Islet precursor cell (in vitro differentiated cells): ENCODE measurements at regions not wholly inside any gene's neighbourhood (a gene's known extent, or its start where the extent isn't known, plus 50 kb on each side); places are given as distances from the start of the nearest gene placed in this dataset.
"Not testable (repeated sequence)": the region's sequence is repeated elsewhere in the genome, so short reads cannot be mapped to it uniquely, and the experiment has no call there.

Experiments used
- DNase-seq: peaks from one replicate; pipeline ENCODE4 v3.0.0-alpha.2; 2018

GRCh38 chr4:148630051-148630450 is 187.8 kb upstream of the NR3C2 start:
- no peak for DNase-seq

- no peak for DNase-seq
These were observed 176.6 kb upstream of the NR3C2 start for GRCh38 chr4:148618856-148619255.

GRCh38 chr4:148608968-148609367 is 166.8 kb upstream of the NR3C2 start:
- no peak for DNase-seq

- not testable (repeated sequence) for DNase-seq
These were observed 156.4 kb upstream of the NR3C2 start for GRCh38 chr4:148598418-148599207.

- DNase-seq, result no peak
These were observed 147.0 kb upstream of the NR3C2 start for GRCh38 chr4:148589182-148589581.

GRCh38 chr4:148575577-148575976 is 133.4 kb upstream of the NR3C2 start:
- DNase-seq, result no peak

- DNase-seq, result no peak
These were observed 132.7 kb upstream of the NR3C2 start for GRCh38 chr4:148574911-148575310.

GRCh38 chr4:148574502-148574901 is 132.3 kb upstream of the NR3C2 start:
- peak; percentile 75 for DNase-seq

- no peak for DNase-seq
These were observed 131.9 kb upstream of the NR3C2 start for GRCh38 chr4:148574066-148574465.

- no peak for DNase-seq
These were observed 131.1 kb upstream of the NR3C2 start for GRCh38 chr4:148573296-148573695.

GRCh38 chr4:148565801-148566200 is 123.6 kb upstream of the NR3C2 start:
- DNase-seq, result no peak

GRCh38 chr4:148563684-148564083 is 121.5 kb upstream of the NR3C2 start:
- DNase-seq, result no peak

- DNase-seq, result no peak
These were observed 119.3 kb upstream of the NR3C2 start for GRCh38 chr4:148561467-148561866.

GRCh38 chr4:148557793-148558192 is 115.6 kb upstream of the NR3C2 start:
- DNase-seq, result no peak

GRCh38 chr4:148550788-148551187 is 108.6 kb upstream of the NR3C2 start:
- no peak for DNase-seq

- DNase-seq, result no peak
These were observed 100.9 kb upstream of the NR3C2 start for GRCh38 chr4:148542922-148543623.

- DNase-seq, result no peak
These were observed 98.6 kb upstream of the NR3C2 start for GRCh38 chr4:148540622-148541326.

GRCh38 chr4:148539387-148539786 is 97.2 kb upstream of the NR3C2 start:
- DNase-seq, result no peak

GRCh38 chr4:148533851-148534250 is 91.6 kb upstream of the NR3C2 start:
- not testable (repeated sequence) for DNase-seq

GRCh38 chr4:148530114-148530513 is 87.9 kb upstream of the NR3C2 start:
- DNase-seq, result no peak

- no peak for DNase-seq
These were observed 85.4 kb upstream of the NR3C2 start for GRCh38 chr4:148527571-148527970.

GRCh38 chr4:148522995-148523394 is 80.8 kb upstream of the NR3C2 start:
- no peak for DNase-seq

GRCh38 chr4:148515248-148515647 is 73.0 kb upstream of the NR3C2 start:
- no peak for DNase-seq

GRCh38 chr4:148514581-148514980 is 72.4 kb upstream of the NR3C2 start:
- no peak for DNase-seq
